ENCODE measurements at regions not wholly inside any gene's neighbourhood (a gene's known extent, or its start where the extent isn't known, plus 50 kb on each side); places are given as distances from the start of the nearest gene placed in this dataset.

DNA sequence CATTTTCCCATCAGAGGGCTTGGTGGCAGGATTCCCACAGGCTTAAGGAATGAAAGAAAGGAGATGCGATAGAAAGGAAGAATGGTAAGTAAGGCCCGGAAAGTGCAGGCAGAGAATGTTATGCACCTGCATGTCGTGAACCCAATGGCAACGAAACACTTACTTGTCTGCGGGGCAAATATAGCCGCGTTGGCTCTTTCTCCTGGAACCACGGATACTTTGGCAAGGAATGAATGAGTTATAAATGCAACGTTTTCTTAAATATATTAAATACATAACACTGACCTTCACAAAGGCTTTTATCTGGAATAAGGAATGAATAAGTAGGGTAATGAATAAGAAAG, 192.1 kb downstream of the KATNAL1 start:
- WGBS, 2 donors = 11 to 16% methylated on average over 9 of the region's 9 CpGs
- Histone ChIP-seq H3K4me3 (peak overlapping the region; percentile 29 to 69 (median 50)), H3K36me3 (no peaks in the 10 kb centered on the region), H3K4me1 (peaks cover 0 to 36% (median 19%) of the 10 kb centered on the region in 4 donors), H3K9me3 (no peaks in the 10 kb centered on the region), H3K27me3 (peaks cover 0 to 3% of the 10 kb centered on the region in 2 donors), H3K27ac (peak overlapping the region in 2 of 4 donors; percentile 67 to 79)
- no peak for DNase-seq (ENCODE audit: low spot score in 2 of 2)
- no peak for TF ChIP-seq EP300 (IDR thresholded peaks at IDR 0.05)
- no peak for TF ChIP-seq POLR2A (IDR thresholded peaks at IDR 0.05)
- TF ChIP-seq, protein P1, sequence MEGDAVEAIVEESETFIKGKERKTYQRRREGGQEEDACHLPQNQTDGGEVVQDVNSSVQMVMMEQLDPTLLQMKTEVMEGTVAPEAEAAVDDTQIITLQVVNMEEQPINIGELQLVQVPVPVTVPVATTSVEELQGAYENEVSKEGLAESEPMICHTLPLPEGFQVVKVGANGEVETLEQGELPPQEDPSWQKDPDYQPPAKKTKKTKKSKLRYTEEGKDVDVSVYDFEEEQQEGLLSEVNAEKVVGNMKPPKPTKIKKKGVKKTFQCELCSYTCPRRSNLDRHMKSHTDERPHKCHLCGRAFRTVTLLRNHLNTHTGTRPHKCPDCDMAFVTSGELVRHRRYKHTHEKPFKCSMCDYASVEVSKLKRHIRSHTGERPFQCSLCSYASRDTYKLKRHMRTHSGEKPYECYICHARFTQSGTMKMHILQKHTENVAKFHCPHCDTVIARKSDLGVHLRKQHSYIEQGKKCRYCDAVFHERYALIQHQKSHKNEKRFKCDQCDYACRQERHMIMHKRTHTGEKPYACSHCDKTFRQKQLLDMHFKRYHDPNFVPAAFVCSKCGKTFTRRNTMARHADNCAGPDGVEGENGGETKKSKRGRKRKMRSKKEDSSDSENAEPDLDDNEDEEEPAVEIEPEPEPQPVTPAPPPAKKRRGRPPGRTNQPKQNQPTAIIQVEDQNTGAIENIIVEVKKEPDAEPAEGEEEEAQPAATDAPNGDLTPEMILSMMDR (IDR thresholded peaks at IDR 0.05) = peak in 1 of 5 experiments; percentile 35

DNA sequence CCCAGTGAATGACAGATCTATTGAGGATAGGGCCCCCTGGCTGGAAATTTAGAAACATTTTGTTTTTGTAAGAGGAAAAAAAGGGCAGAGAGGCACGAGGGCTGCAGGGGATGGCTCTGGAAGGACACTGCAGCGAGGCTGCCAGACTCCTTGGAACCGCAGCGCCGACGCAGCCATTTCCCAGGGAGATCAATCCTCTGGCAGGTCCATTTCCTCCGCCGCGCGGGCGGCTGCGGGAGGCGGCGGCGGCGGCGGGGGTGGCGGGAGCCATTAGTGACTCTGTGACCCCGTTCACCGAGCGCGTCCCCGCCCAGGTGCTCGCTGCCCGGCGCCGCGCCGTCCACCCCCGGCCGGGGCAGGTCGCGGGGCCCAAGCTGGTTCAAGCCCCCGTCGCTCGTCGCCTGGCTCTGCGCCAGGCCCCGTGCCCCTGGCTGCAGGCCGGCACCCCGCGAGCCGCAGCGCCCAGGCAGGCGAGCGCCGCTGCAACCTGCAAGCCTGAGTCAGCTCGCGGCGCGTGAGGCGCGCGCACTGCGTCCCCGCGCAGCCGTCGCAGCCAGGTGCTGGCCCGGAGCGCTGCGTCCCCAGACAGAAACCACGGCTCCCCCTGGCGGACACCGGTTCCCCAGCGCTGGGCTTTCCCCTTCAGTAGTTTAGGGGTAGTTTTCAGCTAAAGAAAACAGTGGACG, 192.6 kb downstream of the KATNAL1 start:
- Histone ChIP-seq H3K36me3 (no peaks in the 10 kb centered on the region), H3K4me1 (peaks cover 0 to 36% (median 19%) of the 10 kb centered on the region in 4 donors), H3K9me3 (no peaks in the 10 kb centered on the region), H3K27ac (peak overlapping the region; percentile 41 to 79 (median 67)), H3K4me3 (peak overlapping the region; percentile 38 to 69 (median 50)), H3K27me3 (peaks cover 0 to 3% of the 10 kb centered on the region in 2 donors)
- DNase-seq (ENCODE audit: low spot score in 2 of 2) = peak; percentile 84 to 91
- TF ChIP-seq, protein P1 (IDR thresholded peaks at IDR 0.05) = peak; percentile 88 to 96 (median 92)
- TF ChIP-seq POLR2A (IDR thresholded peaks at IDR 0.05) (no peak), EP300 (IDR thresholded peaks at IDR 0.05) (peak in 1 of 2 donors; percentile 38)
- 0 to 1% methylated on average over 23 to 30 of the region's 67 CpGs for whole genome bisulfite sequencing, 2 donors

DNA sequence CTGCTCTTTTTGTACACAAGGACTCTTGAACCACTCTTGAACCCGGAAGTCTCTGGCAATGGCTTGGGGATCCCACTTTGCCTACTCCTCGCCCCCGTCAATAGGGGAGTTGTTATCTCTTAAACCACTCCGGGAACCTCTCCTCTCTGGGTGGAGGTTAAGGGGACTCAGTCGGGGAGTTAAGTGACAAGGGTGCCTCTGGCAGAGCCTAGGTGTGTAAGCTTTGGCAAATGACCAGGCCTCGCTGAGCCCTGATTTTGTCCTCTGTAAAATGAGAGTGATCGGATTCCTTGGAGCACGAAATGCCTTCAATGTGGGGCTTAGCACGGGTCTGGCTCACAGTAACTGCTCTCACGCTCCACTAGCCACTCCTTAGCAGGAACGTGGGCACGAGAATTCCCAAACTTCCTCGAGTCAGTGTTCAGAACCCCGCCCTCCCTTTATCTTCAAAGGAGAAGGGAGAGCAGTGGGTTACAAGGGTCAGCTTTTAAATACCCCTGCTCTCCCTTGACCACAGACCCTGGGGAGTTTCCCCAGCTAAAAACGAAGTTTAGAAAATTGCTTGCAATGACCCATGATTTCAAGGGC, 193.3 kb downstream of the KATNAL1 start:
- Histone ChIP-seq H3K9me3 (no peaks in the 10 kb centered on the region), H3K27ac (peak overlapping the region; percentile 41 to 79 (median 67)), H3K36me3 (no peaks in the 10 kb centered on the region), H3K27me3 (peaks cover 0 to 3% of the 10 kb centered on the region in 2 donors), H3K4me3 (peak overlapping the region; percentile 38 to 69 (median 50)), H3K4me1 (peaks cover 0 to 31% (median 19%) of the 10 kb centered on the region in 4 donors)
- 59 to 65% methylated on average over 15 of the region's 15 CpGs for WGBS, 2 donors
- TF ChIP-seq POLR2A (IDR thresholded peaks at IDR 0.05) = no peak
- TF ChIP-seq, protein P1 (IDR thresholded peaks at IDR 0.05) = no peak
- no peak for TF ChIP-seq EP300 (IDR thresholded peaks at IDR 0.05)
- DNase-seq (ENCODE audit: low spot score in 2 of 2) = peak in 1 of 2 donors; percentile 28

DNA sequence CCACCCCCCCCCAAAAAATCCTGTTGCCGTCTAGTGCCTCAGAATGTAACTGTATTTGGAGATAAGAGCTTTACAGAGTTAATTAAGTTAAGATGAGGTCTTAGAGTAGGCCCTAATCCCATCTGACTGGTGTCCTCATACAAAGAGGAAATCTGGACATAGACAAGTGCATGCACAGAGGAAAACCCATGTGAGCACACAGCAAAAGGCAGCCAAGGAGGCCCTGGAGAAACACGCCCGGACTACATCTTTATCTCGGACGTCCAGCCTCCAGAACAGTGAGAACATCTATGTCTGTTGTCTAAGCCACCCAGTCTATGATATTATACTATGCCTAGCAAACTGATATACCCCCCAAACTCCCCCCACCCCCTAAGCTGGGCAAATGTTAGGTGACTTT, 193.8 kb downstream of the KATNAL1 start:
- TF ChIP-seq, protein P1 (IDR thresholded peaks at IDR 0.05) = no peak
- TF ChIP-seq POLR2A (IDR thresholded peaks at IDR 0.05) = no peak
- TF ChIP-seq EP300 (IDR thresholded peaks at IDR 0.05) = no peak
- DNase-seq (ENCODE audit: low spot score in 2 of 2) = no peak
- Histone ChIP-seq H3K4me1 (peaks cover 0 to 30% (median 19%) of the 10 kb centered on the region in 4 donors), H3K27ac (peak overlapping the region in 3 of 4 donors; percentile 67 to 79 (median 67)), H3K4me3 (no peak overlapping the region), H3K27me3 (no peaks in the 10 kb centered on the region), H3K36me3 (no peaks in the 10 kb centered on the region), H3K9me3 (no peaks in the 10 kb centered on the region)
- WGBS, 2 donors = 63 to 71% methylated on average over 5 of the region's 5 CpGs

All from tibial nerve (tissue), 4 donors.